K562 (cell line): ENCODE measurements at regions not wholly inside any gene's neighbourhood (a gene's known extent, or its start where the extent isn't known, plus 50 kb on each side); places are given as distances from the start of the nearest gene placed in this dataset.

Experiments used
- ATAC-seq: fragments of 200-7000 bp; cut with Tn5 transposase; 3 replicates; pipeline ENCODE4 v1.9.1; 2020; ENCODE audit warnings: moderate library complexity
- BruUV-seq: library from RNA; stranded (reverse); fragments of 400-500 nt; replicated peaks from 2 replicates; lab custom pipeline; 2021; lab: Mats Ljungman, UMichigan
- CTCF ChIA-PET: fragments of 300-600 bp; formaldehyde crosslinking; extraction: SDS; loops from one replicate; lab custom pipeline; 2021; ENCODE audit warnings: low intra/inter-chr PET ratio; lab: Yijun Ruan, JAX
- POLR2A ChIA-PET: fragments of 300-600, 350-650 bp; sonication (Branson Sonifier 250); formaldehyde crosslinking; extraction: SDS; loops from one replicate; lab custom pipeline; 2021; ENCODE audit warnings: antibody characterized with exemption, inconsistent platforms; lab: Yijun Ruan, JAX
- DNase-seq, 4 experiments: peaks; one replicate each; pipeline versions ENCODE4 v3.0.0 to v3.0.0-alpha.2; 2011 to 2018; ENCODE audit warnings: low spot score in 3 of 4, mixed read lengths in 3 of 4; ENCODE audit errors: extremely low read depth in 1 of 4
- FAIRE-seq: peaks from 2 replicates; lab custom pipeline; 2011; peaks lifted over from hg19 to GRCh38; lab: Jason Lieb, UNC
- H2AFZ ChIP-seq: 2 replicates; pipeline ENCODE4 v1.6.0; 2011; ENCODE audit warnings: low read depth, low read length, control low read depth, inconsistent platforms
- H3K27ac ChIP-seq: fragments of 200-600 bp; 3 replicates; pipeline ENCODE4 v1.8.0; 2011; ENCODE audit warnings: low read depth, mild to moderate bottlenecking, control low read depth, inconsistent platforms, low read length, moderate library complexity, mixed read lengths; ENCODE audit errors: extremely low read depth
- H3K27me3 ChIP-seq, 2 experiments: fragments of 300-600 bp in 1 of 2; 2 replicates in 1 of 2; 3 replicates in 1 of 2; pipeline versions ENCODE4 v1.6.0 to v1.8.0; 2011; ENCODE audit warnings: inconsistent platforms in 2 of 2, low read length in 2 of 2, mild to moderate bottlenecking in 1 of 2, mixed read lengths in 1 of 2, moderate library complexity in 1 of 2; ENCODE audit not compliant: control insufficient read depth in 2 of 2, insufficient read depth in 2 of 2
- H3K36me3 ChIP-seq: fragments of 300-600 bp; 3 replicates; pipeline ENCODE4 v1.8.0; 2011; ENCODE audit warnings: mild to moderate bottlenecking, low read length, inconsistent platforms; ENCODE audit not compliant: control insufficient read depth, insufficient read depth
- H3K4me1 ChIP-seq, 2 experiments: fragments of 200-600 bp in 1 of 2; replicated peaks in 1 of 2; 2 replicates in 1 of 2; 3 replicates in 1 of 2; pipeline versions ENCODE4 v1.5.1 to v1.8.0; 2011; ENCODE audit warnings: inconsistent platforms in 2 of 2, low read length in 2 of 2, mild to moderate bottlenecking in 1 of 2, mixed read lengths in 1 of 2, moderate library complexity in 1 of 2; ENCODE audit not compliant: control insufficient read depth in 2 of 2, insufficient read depth in 2 of 2
- H3K4me2 ChIP-seq: 2 replicates; pipeline ENCODE4 v1.6.1; 2011; ENCODE audit warnings: low read length, control low read depth, inconsistent platforms, mixed read lengths; ENCODE audit not compliant: insufficient read depth
- H3K4me3 ChIP-seq: fragments of 200-600 bp; sonication (generic), shearing (Covaris generic); 2 replicates; pipeline ENCODE4 v1.5.1; 2016; ENCODE audit warnings: control low read depth, inconsistent platforms
- H3K79me2 ChIP-seq: fragments of 200-600 bp; 3 replicates; pipeline ENCODE4 v1.8.0; 2011; ENCODE audit warnings: low read length, inconsistent platforms; ENCODE audit not compliant: control insufficient read depth, insufficient read depth
- H3K9ac ChIP-seq, 2 experiments: 2 replicates each; pipeline versions ENCODE4 v1.6.0 to v1.6.1; 2011; ENCODE audit warnings: low read depth in 2 of 2, low read length in 2 of 2, control low read depth in 1 of 2, inconsistent platforms in 1 of 2, mild to moderate bottlenecking in 1 of 2, mixed read lengths in 1 of 2; ENCODE audit not compliant: insufficient read depth in 1 of 2
- H3K9me1 ChIP-seq: one replicate; pipeline ENCODE4 v1.6.0; 2011; ENCODE audit warnings: inconsistent platforms, mild to moderate bottlenecking, low read length, moderate library complexity; ENCODE audit not compliant: control insufficient read depth, insufficient read depth
- H3K9me3 ChIP-seq: replicated peaks from 2 replicates; pipeline ENCODE4 v1.5.1; 2011; ENCODE audit warnings: low read depth, low read length, inconsistent platforms; ENCODE audit not compliant: control insufficient read depth, insufficient read depth
- H4K20me1 ChIP-seq: replicated peaks from 2 replicates; pipeline ENCODE4 v1.6.1; 2011; ENCODE audit warnings: low read length, inconsistent platforms, mixed read lengths; ENCODE audit not compliant: control insufficient read depth, insufficient read depth
- FOSL1 ChIP-seq: fragments of 200-800 bp; sonication (Bioruptor generic); conservative IDR thresholded peaks from 2 replicates; pipeline ENCODE4 v1.6.1; 2016; ENCODE audit warnings: missing genetic modification characterization, missing compliant biosample characterization
- ZNF232 ChIP-seq: sonication (generic); formaldehyde crosslinking; IDR thresholded peaks from 2 replicates; pipeline ENCODE4 v1.8.0; 2022; ENCODE audit warnings: mild to moderate bottlenecking, missing genetic modification reagents
- ZNF253 ChIP-seq: fragments of 250-450 bp; sonication (Bioruptor Pico); conservative IDR thresholded peaks from 2 replicates; pipeline ENCODE4 v1.6.1; 2021; ENCODE audit warnings: mild to moderate bottlenecking
- ZNF277 ChIP-seq: fragments of 250-450 bp; sonication (Bioruptor Pico); IDR thresholded peaks from 2 replicates; pipeline ENCODE4 v1.8.0; 2022; ENCODE audit warnings: inconsistent platforms, mild to moderate bottlenecking, moderate library complexity, borderline replicate concordance
- ZNF408 ChIP-seq: fragments of 250-450 bp; sonication (Bioruptor Pico); IDR thresholded peaks from 2 replicates; pipeline ENCODE4 v1.4.0; 2020; ENCODE audit warnings: low read depth, mild to moderate bottlenecking, moderate library complexity
- WGBS: fragments of 100-300 bp; shearing (Covaris generic); methylation state at CpG from one replicate; pipeline ENCODE4 v1.1.6; 2016; ENCODE audit warnings: low coverage, mixed read lengths; ENCODE audit not compliant: insufficient coverage; ENCODE audit errors: missing lambda C conversion rate; 5-methylcytosine and 5-hydroxymethylcytosine counted together
- in situ Hi-C: fragments of 300-500 bp; cut with MboI; formaldehyde crosslinking; loops from 4 replicates; pipeline ENCODE4 v1.15.0; 2018; ENCODE audit warnings: inconsistent platforms, mixed read lengths
- intact Hi-C: fragments of 100-400 bp; cut with micrococcal nuclease; formaldehyde crosslinking; loops from 2 replicates; pipeline ENCODE4 v1.14.2; 2022
- TF ChIP-seq, protein P1 (sequence below): sonication (generic); formaldehyde crosslinking; IDR thresholded peaks from 2 replicates; pipeline ENCODE4 v1.8.0; 2022; ENCODE audit warnings: mild to moderate bottlenecking, missing genetic modification reagents
- TF ChIP-seq, protein P2 (sequence below): fragments of 450-650 bp; IDR thresholded peaks from 2 replicates; pipeline ENCODE4 v1.6.1; 2017; ENCODE audit warnings: antibody characterized with exemption, mild to moderate bottlenecking

- TF ChIP-seq, protein P1, sequence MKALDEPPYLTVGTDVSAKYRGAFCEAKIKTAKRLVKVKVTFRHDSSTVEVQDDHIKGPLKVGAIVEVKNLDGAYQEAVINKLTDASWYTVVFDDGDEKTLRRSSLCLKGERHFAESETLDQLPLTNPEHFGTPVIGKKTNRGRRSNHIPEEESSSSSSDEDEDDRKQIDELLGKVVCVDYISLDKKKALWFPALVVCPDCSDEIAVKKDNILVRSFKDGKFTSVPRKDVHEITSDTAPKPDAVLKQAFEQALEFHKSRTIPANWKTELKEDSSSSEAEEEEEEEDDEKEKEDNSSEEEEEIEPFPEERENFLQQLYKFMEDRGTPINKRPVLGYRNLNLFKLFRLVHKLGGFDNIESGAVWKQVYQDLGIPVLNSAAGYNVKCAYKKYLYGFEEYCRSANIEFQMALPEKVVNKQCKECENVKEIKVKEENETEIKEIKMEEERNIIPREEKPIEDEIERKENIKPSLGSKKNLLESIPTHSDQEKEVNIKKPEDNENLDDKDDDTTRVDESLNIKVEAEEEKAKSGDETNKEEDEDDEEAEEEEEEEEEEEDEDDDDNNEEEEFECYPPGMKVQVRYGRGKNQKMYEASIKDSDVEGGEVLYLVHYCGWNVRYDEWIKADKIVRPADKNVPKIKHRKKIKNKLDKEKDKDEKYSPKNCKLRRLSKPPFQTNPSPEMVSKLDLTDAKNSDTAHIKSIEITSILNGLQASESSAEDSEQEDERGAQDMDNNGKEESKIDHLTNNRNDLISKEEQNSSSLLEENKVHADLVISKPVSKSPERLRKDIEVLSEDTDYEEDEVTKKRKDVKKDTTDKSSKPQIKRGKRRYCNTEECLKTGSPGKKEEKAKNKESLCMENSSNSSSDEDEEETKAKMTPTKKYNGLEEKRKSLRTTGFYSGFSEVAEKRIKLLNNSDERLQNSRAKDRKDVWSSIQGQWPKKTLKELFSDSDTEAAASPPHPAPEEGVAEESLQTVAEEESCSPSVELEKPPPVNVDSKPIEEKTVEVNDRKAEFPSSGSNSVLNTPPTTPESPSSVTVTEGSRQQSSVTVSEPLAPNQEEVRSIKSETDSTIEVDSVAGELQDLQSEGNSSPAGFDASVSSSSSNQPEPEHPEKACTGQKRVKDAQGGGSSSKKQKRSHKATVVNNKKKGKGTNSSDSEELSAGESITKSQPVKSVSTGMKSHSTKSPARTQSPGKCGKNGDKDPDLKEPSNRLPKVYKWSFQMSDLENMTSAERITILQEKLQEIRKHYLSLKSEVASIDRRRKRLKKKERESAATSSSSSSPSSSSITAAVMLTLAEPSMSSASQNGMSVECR (CRISPR knock-in tag), result no peak
Observed at GRCh38 chr1:8142955-8143629, 117.0 kb upstream of the ERRFI1 start (continued).

DNA sequence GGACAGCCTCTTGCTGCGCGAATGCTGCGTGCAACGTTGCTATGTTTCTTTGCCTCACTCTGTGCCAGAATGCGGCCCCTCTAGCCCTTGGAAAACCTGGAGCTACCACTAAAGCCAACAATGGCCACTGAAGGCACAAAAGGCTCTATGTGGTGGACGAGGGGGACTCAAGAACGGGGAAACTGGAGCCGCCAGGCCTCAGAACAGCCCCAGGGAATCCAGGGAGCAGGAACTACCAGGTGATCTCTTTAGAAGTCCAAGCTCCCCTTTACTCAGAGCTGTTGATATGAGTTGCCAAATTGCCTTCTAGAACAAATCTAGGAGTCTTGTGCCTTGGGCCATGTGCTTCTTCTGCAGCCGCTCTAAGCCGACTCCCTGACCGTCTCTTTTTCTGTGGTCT is 113.8 kb upstream of the ERRFI1 start:
- DNase-seq (no peak), ATAC-seq (no peak), FAIRE-seq (no peak)
- intact Hi-C loops (loop anchor here (10.0 kb wide), 2 partner anchors 95 to 175 kb away; partner anchors contain the start of gene SLC45A1), in situ Hi-C loops (no loop called here)
- 46% methylated on average over 11 of the region's 11 CpGs for WGBS
- Histone ChIP-seq H3K9ac (no peak overlapping the region), H3K79me2 (no peaks in the 10 kb centered on the region), H4K20me1 (no peaks in the 10 kb centered on the region), H3K36me3 (no peaks in the 10 kb centered on the region), H3K9me1 (no peaks in the 10 kb centered on the region), H3K4me3 (no peak overlapping the region), H3K9me3 (no peaks in the 10 kb centered on the region), H2AFZ (no peak overlapping the region), H3K27ac (no peak overlapping the region), H3K27me3 (peaks cover 54 to 55% of the 10 kb centered on the region in 2 experiments), H3K4me1 (no peaks in the 10 kb centered on the region), H3K4me2 (no peak overlapping the region)
- POLR2A ChIA-PET, result interaction anchor here (0.5 to 1.1 kb wide), 2 partner anchors 15 to 18 kb away, joined by 3 read pairs; no protein-coding TSS in a partner anchor
- no TSS peak for BruUV-seq
- CTCF ChIA-PET, result no interaction called here
- TF ChIP-seq ZNF408 (CRISPR knock-in tag) (no peak), ZNF232 (CRISPR knock-in tag) (no peak), ZNF277 (CRISPR knock-in tag) (no peak), FOSL1 (tag) (no peak), ZNF253 (CRISPR knock-in tag) (no peak)
- TF ChIP-seq, protein P2, sequence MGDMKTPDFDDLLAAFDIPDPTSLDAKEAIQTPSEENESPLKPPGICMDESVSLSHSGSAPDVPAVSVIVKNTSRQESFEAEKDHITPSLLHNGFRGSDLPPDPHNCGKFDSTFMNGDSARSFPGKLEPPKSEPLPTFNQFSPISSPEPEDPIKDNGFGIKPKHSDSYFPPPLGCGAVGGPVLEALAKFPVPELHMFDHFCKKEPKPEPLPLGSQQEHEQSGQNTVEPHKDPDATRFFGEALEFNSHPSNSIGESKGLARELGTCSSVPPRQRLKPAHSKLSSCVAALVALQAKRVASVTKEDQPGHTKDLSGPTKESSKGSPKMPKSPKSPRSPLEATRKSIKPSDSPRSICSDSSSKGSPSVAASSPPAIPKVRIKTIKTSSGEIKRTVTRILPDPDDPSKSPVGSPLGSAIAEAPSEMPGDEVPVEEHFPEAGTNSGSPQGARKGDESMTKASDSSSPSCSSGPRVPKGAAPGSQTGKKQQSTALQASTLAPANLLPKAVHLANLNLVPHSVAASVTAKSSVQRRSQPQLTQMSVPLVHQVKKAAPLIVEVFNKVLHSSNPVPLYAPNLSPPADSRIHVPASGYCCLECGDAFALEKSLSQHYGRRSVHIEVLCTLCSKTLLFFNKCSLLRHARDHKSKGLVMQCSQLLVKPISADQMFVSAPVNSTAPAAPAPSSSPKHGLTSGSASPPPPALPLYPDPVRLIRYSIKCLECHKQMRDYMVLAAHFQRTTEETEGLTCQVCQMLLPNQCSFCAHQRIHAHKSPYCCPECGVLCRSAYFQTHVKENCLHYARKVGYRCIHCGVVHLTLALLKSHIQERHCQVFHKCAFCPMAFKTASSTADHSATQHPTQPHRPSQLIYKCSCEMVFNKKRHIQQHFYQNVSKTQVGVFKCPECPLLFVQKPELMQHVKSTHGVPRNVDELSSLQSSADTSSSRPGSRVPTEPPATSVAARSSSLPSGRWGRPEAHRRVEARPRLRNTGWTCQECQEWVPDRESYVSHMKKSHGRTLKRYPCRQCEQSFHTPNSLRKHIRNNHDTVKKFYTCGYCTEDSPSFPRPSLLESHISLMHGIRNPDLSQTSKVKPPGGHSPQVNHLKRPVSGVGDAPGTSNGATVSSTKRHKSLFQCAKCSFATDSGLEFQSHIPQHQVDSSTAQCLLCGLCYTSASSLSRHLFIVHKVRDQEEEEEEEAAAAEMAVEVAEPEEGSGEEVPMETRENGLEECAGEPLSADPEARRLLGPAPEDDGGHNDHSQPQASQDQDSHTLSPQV, result no peak
